ENCODE measurements at regions not wholly inside any gene's neighbourhood (a gene's known extent, or its start where the extent isn't known, plus 50 kb on each side); places are given as distances from the start of the nearest gene placed in this dataset.

GRCh38 chr15:81548365-81549130 lies 174.5 kb upstream of the TMC3 start:
- no peaks in the 10 kb centered on the region for H3K36me3 Mint-ChIP-seq (ENCODE audit: low read depth)
- Histone ChIP-seq H3K4me3 (ENCODE audit: low read length) (no peak overlapping the region), H3K27ac (ENCODE audit: low read depth, low read length) (no peak overlapping the region), H3K27me3 (ENCODE audit: control insufficient read depth, insufficient read depth, low read length, poor library complexity, severe bottlenecking) (no peaks in the 10 kb centered on the region), H3K4me1 (ENCODE audit: control insufficient read depth, insufficient read depth, low read length) (no peaks in the 10 kb centered on the region), H3K36me3 (ENCODE audit: control insufficient read depth, insufficient read depth, low read length) (no peaks in the 10 kb centered on the region), H3K9me3 (ENCODE audit: control insufficient read depth, low read length) (no peaks in the 10 kb centered on the region), H3K9ac (ENCODE audit: extremely low read depth, low read length, poor library complexity, severe bottlenecking) (no peak overlapping the region)
- TF ChIP-seq CTCF (conservative IDR thresholded peaks at IDR 0.05): no peak
- H3K4me3 Mint-ChIP-seq: no peak overlapping the region
- no peak for DNase-seq
- H3K9me3 Mint-ChIP-seq: no peaks in the 10 kb centered on the region
- H3K27ac Mint-ChIP-seq: no peak overlapping the region
- 77 to 92% methylated on average over 5 to 7 of the region's 7 CpGs for WGBS, 2 experiments (ENCODE audit: insufficient coverage in 1 of 2, insufficient read length in 1 of 2)
- H3K27me3 Mint-ChIP-seq (ENCODE audit: insufficient read depth): no peaks in the 10 kb centered on the region
- H3K4me1 Mint-ChIP-seq: no peaks in the 10 kb centered on the region

- no peak for DNase-seq
- H3K9me3 Mint-ChIP-seq: no peaks in the 10 kb centered on the region
These were observed 173.6 kb upstream of the TMC3 start for GRCh38 chr15:81547521-81548132.

DNA sequence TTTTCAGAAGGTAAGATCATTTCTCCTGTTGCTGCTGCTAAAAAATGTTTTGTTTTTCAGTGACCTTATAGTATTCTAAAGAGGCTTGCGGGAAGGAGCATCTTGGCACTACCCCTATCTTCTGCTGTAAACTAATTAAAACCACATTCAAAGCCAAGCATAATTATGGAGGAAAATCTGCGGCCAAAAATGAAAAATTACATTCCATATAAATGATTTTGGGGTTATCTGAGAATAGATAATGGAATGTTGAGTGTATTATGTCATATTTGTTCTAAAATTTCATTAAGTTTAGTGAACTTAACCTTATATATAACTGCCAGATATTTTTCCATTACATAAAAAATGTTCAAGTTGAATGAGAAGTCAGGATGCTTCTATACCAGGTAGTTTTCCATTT lies 170.4 kb upstream of the TMC3 start:
- no peak for DNase-seq
- Histone ChIP-seq H3K27ac (ENCODE audit: low read depth, low read length) (no peak overlapping the region), H3K9ac (ENCODE audit: extremely low read depth, low read length, poor library complexity, severe bottlenecking) (no peak overlapping the region), H3K27me3 (ENCODE audit: control insufficient read depth, insufficient read depth, low read length, poor library complexity, severe bottlenecking) (no peaks in the 10 kb centered on the region), H3K4me3 (ENCODE audit: low read length) (no peak overlapping the region), H3K4me1 (ENCODE audit: control insufficient read depth, insufficient read depth, low read length) (no peaks in the 10 kb centered on the region), H3K36me3 (ENCODE audit: control insufficient read depth, insufficient read depth, low read length) (no peaks in the 10 kb centered on the region), H3K9me3 (ENCODE audit: control insufficient read depth, low read length) (no peaks in the 10 kb centered on the region)
- H3K27ac Mint-ChIP-seq: no peak overlapping the region
- no peaks in the 10 kb centered on the region for H3K9me3 Mint-ChIP-seq
- TF ChIP-seq CTCF (conservative IDR thresholded peaks at IDR 0.05): no peak
- H3K27me3 Mint-ChIP-seq (ENCODE audit: insufficient read depth): no peaks in the 10 kb centered on the region
- H3K4me3 Mint-ChIP-seq: no peak overlapping the region
- 100% methylated on average over 1 of the region's 2 CpGs; no CpG with 5 or more reads in 1 of the 2 experiments for WGBS, 2 experiments (ENCODE audit: insufficient coverage in 1 of 2, insufficient read length in 1 of 2)
- H3K36me3 Mint-ChIP-seq (ENCODE audit: low read depth): no peaks in the 10 kb centered on the region
- H3K4me1 Mint-ChIP-seq: no peaks in the 10 kb centered on the region

More at GRCh38 chr15:81547521-81548132, 173.6 kb upstream of the TMC3 start:
- Histone ChIP-seq H3K9ac (ENCODE audit: extremely low read depth, low read length, poor library complexity, severe bottlenecking) (no peak overlapping the region), H3K4me3 (ENCODE audit: low read length) (no peak overlapping the region), H3K27me3 (ENCODE audit: control insufficient read depth, insufficient read depth, low read length, poor library complexity, severe bottlenecking) (no peaks in the 10 kb centered on the region), H3K9me3 (ENCODE audit: control insufficient read depth, low read length) (no peaks in the 10 kb centered on the region), H3K36me3 (ENCODE audit: control insufficient read depth, insufficient read depth, low read length) (no peaks in the 10 kb centered on the region), H3K27ac (ENCODE audit: low read depth, low read length) (no peak overlapping the region), H3K4me1 (ENCODE audit: control insufficient read depth, insufficient read depth, low read length) (no peaks in the 10 kb centered on the region)
- TF ChIP-seq CTCF (conservative IDR thresholded peaks at IDR 0.05): no peak
- no CpG with 5 or more reads among the region's 2 CpGs for WGBS, 2 experiments (ENCODE audit: insufficient coverage in 1 of 2, insufficient read length in 1 of 2)
- Mint-ChIP-seq H3K4me3 (no peak overlapping the region), H3K4me1 (no peaks in the 10 kb centered on the region), H3K27me3 (ENCODE audit: insufficient read depth) (no peaks in the 10 kb centered on the region), H3K27ac (no peak overlapping the region), H3K36me3 (ENCODE audit: low read depth) (no peaks in the 10 kb centered on the region)

Data from endodermal cell (in vitro differentiated cells).